Stimulated activated CD4-positive, alpha-beta T cell treated with anti-CD3 and anti-CD28 coated beads, Interleukin-4, amount 100 ng/mL, for 48 hours (primary cell): ENCODE measurements at regions not wholly inside any gene's neighbourhood (a gene's known extent, or its start where the extent isn't known, plus 50 kb on each side); places are given as distances from the start of the nearest gene placed in this dataset.

Experiments used
- DNase-seq, 2 donors: peaks; one replicate each; pipeline ENCODE4 v3.0.0-alpha.2; 2020; ENCODE audit warnings: low read depth in 2 of 2

GRCh38 chr18:8943900-8944870 is 158.3 kb upstream of the NDUFV2 start:
- DNase-seq: no peak

- DNase-seq: no peak
These were observed 157.6 kb upstream of the NDUFV2 start for GRCh38 chr18:8944871-8945245.

DNA sequence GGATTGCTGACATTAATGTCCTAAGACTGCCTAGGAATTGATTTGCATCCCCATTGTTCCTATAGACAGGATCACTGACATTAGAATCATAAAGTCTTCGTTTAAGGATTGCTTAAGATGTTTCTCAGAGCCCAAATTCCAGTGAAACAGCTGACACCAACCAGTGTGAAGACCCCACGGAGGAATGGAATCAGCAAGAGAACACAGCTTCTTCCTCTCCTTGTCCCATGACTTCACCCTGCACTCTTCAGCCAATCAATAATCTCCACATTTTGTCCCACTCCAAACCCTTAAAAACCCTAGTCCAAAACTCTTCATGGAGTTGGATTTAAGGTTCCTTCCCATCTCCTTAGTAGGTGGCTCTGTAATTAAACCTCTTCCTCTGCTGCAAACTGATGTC is 157.0 kb upstream of the NDUFV2 start:
- DNase-seq: no peak

GRCh38 chr18:8946066-8946838 is 156.2 kb upstream of the NDUFV2 start:
- DNase-seq: no peak

- DNase-seq: no peak
These were observed 154.9 kb upstream of the NDUFV2 start for GRCh38 chr18:8947566-8947965.

GRCh38 chr18:8948011-8948410 is 154.5 kb upstream of the NDUFV2 start:
- no peak for DNase-seq

DNA sequence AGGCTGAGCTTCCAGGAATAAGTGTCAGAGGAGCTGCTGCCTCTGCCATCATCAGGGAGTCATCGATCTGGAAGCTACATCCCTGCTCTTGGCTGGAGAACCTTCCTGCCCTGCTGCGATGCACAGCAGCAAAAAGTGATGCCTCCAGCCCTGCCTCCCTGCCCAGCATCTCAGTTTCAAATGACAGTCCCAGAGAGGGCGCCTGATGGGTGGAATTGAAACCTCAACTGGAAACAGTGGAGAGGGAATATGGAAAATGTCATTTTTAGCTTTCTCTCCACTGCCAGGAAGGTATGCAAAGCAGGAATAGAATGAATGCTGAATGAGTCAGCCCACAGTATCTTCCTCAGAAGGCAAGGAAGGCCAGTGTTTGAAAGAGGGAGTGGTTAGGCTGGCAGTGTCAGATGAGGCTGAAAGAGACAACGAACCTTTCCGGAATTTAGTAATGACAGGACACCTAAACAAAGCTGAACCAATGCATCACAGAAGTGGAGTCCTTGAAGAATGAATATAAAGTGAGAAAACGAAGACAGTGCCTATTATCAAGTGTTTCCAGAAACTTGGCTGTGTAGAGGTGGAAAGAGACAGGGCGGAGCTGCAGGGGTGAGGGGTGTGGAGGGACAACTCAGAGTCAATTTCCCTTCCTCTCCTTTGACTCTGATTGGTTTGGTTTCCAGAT is 153.9 kb upstream of the NDUFV2 start:
- no peak for DNase-seq

DNA sequence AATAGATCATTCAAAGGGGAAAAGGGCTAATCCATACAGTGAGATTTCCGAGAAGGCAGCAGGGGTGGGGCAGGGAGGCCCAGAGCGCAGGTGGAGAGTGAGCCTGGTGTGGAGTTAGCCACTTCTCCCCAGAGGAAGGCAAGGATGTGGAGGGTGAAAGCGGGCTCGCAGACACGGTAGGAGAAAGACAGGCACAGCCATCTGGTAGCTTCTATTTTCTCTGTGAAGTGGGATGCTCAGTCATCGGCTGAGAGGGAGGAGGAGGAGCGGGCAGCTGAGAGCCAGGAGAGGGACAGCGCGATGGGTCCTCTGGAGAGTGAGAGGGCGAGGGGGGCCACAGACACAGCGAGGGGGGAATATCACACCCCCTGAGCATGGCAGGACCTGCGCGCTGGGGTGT is 153.3 kb upstream of the NDUFV2 start:
- DNase-seq: no peak

DNA sequence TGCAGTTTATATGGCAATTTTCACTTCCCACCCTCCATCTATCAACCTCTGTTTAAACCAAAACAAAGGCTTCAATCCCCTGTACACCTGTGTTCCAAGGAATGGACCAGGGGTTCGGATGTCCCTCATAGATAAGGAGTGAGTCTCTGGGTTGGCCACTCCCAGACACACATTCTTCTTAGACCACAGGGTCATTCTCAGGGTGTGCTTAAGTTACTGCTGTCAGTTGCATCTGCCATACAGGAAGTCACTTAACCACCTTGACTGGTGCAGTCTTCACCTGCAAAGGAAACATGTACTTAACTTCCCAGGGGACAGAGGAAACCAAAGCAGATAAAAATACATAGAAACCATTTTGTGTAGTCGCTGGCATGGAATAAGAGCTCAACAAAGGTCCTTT is 151.0 kb upstream of the NDUFV2 start:
- DNase-seq: no peak

GRCh38 chr18:8952174-8952573 is 150.3 kb upstream of the NDUFV2 start:
- DNase-seq: no peak

GRCh38 chr18:8952769-8953760 is 149.4 kb upstream of the NDUFV2 start:
- no peak for DNase-seq

DNA sequence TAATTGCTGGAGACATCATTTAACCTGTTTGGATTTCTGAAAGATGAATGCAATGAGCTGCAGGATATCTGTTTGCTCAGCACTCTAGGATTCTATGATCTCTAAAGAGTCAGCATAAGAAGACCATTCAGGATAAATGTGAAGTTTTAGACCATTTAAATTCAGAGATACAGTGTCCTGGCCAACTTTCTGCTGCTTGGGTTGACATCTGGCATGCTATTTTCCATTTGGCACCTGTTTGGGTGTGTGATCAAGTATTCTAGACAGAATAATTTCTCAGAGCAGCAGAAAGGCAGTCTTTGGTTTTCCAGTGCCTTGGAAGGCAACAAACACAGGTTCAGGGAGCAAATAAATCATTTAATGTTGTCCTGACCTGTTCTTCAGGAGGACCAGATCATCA is 144.8 kb upstream of the NDUFV2 start:
- no peak for DNase-seq

GRCh38 chr18:8958660-8959059 is 143.8 kb upstream of the NDUFV2 start:
- DNase-seq: no peak

DNA sequence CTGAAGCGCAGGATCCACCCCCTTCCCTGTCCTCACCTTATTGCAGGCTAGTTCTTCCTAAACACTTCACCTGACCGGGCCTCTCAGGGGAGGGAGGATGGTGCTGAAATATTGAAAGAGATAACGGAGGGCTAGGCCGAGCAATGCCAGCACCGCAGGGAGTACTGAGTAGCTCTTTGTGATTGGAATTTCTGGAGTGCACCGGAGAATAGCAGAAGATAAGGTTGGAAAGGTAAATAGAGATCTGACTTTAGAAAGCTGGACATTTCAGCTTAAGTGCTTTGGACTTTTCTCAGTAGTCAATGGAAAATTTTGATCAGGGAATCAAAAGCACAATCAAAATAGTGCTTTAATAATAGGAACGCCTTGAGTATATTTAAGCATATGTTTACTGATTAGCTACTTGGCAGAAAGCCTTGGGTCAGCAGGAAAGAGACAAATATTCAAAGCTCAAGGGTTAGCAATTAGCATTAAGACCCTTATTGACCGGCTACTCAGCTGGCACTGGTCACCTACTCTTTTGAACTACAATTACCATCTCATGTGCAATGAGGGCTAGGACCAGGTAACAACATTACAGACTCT is 142.9 kb upstream of the NDUFV2 start:
- DNase-seq: no peak

DNA sequence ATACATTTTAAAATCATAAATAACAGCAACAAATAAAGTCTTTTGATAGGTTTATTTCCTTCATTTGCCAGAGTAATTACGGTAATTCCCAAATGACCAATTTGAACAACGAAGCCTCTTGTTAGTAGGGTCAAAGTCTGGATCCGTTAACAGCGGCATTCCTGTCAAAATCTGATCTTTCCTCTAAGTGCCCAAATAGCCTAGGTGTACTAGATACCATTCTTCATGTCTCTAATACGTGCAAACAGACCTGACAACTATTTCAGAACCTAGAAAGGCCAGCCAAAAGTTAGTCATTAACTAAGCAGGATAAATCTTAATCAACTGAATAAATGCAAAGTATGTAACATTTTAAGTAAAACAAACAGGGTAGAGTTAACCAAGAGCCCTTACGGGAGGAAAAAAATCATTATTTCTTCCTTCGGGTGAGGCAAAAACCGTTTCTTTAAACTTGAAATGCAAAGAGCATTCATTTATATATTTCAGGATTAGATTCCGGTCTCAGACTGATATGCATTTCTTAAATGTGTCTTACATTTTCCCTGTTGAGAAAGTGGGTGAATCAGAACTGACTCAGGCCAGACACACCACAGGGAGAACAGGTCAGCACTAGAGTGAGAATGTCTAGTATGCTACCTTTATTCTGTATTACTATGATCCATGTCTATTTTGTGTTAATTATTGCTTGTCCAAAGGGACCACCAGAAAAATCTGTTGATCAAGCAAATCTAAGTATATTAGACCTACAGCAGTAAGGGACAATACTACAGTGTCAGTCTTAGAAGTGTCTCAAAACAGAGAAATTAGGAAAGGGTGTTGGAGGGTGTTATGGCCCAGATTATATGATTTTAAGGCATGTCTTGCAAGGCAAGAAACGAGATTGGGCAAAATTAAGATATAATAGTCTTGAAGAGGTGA is 141.5 kb upstream of the NDUFV2 start:
- DNase-seq: no peak

GRCh38 chr18:8962192-8962779 is 140.2 kb upstream of the NDUFV2 start:
- no peak for DNase-seq

- DNase-seq: no peak
These were observed 139.5 kb upstream of the NDUFV2 start for GRCh38 chr18:8962855-8963635.

DNA sequence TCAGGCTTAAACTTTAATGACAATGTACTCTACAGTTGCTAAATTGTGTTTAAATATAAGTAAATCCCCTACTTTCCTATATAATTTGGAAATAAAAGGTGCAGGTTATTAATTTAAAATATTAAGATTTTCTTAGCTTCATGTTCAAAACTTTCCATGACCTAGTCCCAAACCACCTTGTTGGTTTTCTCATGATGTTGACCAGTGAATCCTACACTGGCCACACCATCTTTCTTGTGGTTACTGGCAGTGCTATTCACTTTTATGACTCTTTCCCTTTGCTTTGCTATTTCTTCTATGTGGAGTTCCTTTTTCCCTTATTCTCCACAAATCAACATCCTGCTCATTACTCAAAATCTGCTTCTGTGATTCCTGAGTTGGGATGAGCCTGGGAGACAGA is 138.6 kb upstream of the NDUFV2 start:
- no peak for DNase-seq

- no peak for DNase-seq
These were observed 137.1 kb upstream of the NDUFV2 start for GRCh38 chr18:8965398-8965797.
